Heart left ventricle (tissue), 16 donors: ENCODE measurements at regions not wholly inside any gene's neighbourhood (a gene's known extent, or its start where the extent isn't known, plus 50 kb on each side); places are given as distances from the start of the nearest gene placed in this dataset.

Experiments
- ATAC-seq, 4 donors: fragments of 200-7000 bp; cut with Tn5 transposase; one replicate each; pipeline ENCODE4 v1.9.1; 2020 to 2022; ENCODE audit warnings: moderate library complexity in 4 of 4, mild to moderate bottlenecking in 3 of 4, moderate number of reproducible peaks in 1 of 4
- DNase-seq, 5 donors: peaks; one replicate each; pipeline ENCODE4 v3.0.0-alpha.2; 2020
- H3K27ac ChIP-seq, 12 donors: fragments of 200-600 bp; sonication (generic) in 4 of 12; one replicate each; pipeline versions ENCODE4 v1.5.0 to v1.8.0; 2016 to 2022; ENCODE audit warnings: mild to moderate bottlenecking in 2 of 12
- H3K27me3 ChIP-seq, 9 donors: fragments of 200-600 bp; sonication (generic) in 2 of 9; one replicate each; pipeline versions ENCODE4 v1.5.1 to v1.8.0; 2016 to 2022; ENCODE audit warnings: mild to moderate bottlenecking in 3 of 9
- H3K36me3 ChIP-seq, 9 donors: fragments of 200-600 bp; sonication (generic) in 2 of 9; one replicate each; pipeline versions ENCODE4 v1.5.0 to v1.8.0; 2018 to 2022; ENCODE audit warnings: mild to moderate bottlenecking in 2 of 9
- H3K4me1 ChIP-seq, 12 donors: fragments of 200-600 bp; sonication (generic) in 4 of 12; one replicate each; pipeline versions ENCODE4 v1.5.0 to v1.8.0; 2016 to 2022; ENCODE audit warnings: mild to moderate bottlenecking in 3 of 12
- H3K4me3 ChIP-seq, 12 donors: fragments of 200-600 bp; sonication (generic) in 4 of 12; one replicate each; pipeline versions ENCODE4 v1.5.0 to v1.8.0; 2017 to 2022; ENCODE audit warnings: mild to moderate bottlenecking in 9 of 12, moderate library complexity in 4 of 12
- H3K9me3 ChIP-seq, 12 donors: fragments of 200-600 bp; sonication (generic) in 4 of 12; one replicate each; pipeline versions ENCODE4 v1.5.0 to v1.8.0; 2016 to 2022; ENCODE audit warnings: mild to moderate bottlenecking in 1 of 12
- CTCF ChIP-seq, 12 donors: fragments of 200-600 bp; sonication (generic) in 4 of 12; IDR thresholded peaks; one replicate each; pipeline versions ENCODE4 v1.5.0 to v1.8.0; 2018 to 2022; ENCODE audit warnings: antibody characterized with exemption in 12 of 12, mild to moderate bottlenecking in 5 of 12
- POLR2A ChIP-seq, 2 donors: fragments of 450-650 bp; IDR thresholded peaks; one replicate each; pipeline ENCODE4 v1.6.1; 2017; ENCODE audit warnings: antibody characterized with exemption in 2 of 2, mild to moderate bottlenecking in 2 of 2, moderate library complexity in 2 of 2
- WGBS, 4 donors: extraction: QIAGEN DNeasy Blood & Tissue Kit in 2 of 4; methylation state at CpG; one replicate each; pipeline versions ENCODE4 v1.1.5 to v1.1.7; 2013 to 2018; 5-methylcytosine and 5-hydroxymethylcytosine counted together
- intact Hi-C, 10 donors: fragments of 100-400 bp; cut with DNase I; formaldehyde crosslinking; loops; one replicate each; pipeline versions ENCODE4 v1.11.1 to v1.14.2; 2022
- donor health status: ischemic (EF 13 %, LVEDD 7.1; RV severe dilation, severe dysfunction).
- donor health status: healthy with polysubstance abuse.
- donor health status: DM: no; HTN: yes; CAD: no.
- donor health status: DM: no; HTN: no; CAD: no.
- donor health status: ischemic (EF 25% LVEDD 6.9; RV normal size, moderate dysfunction).
- donor health status: ischemic (EF 25% LVEDD 5.7; RV mildly dilated, moderate dysfunction).
- donor health status: healthy.
- donor health status: DM: yes; HTN: yes; CAD: no.
- donor health status: ischemic (EF 35%, LVEDD 5.7; RV mildly dilated, moderate dysfunction).
- donor health status: nonischemic (EF 11% LVEDD 7.7; RV severe dilation, severe dysfunction).
- donor health status: DM: yes; HTN: yes; CAD: no.
- donor health status: PGD.
- donor health status: ischemic (EF 29% LVEDD 5.4; RV normal size, mild dysfunction).
- donor health status: nonischemic (EF 23%, LVEDD 6.1; RV moderate dilation, normal function).

- Histone ChIP-seq H3K27me3 (peaks cover 0 to 20% (median 0%) of the 10 kb centered on the region in 9 donors), H3K36me3 (no peaks in the 10 kb centered on the region), H3K27ac (no peak overlapping the region), H3K9me3 (no peaks in the 10 kb centered on the region), H3K4me1 (no peaks in the 10 kb centered on the region), H3K4me3 (no peak overlapping the region)
- DNase-seq = no peak
- WGBS, 4 donors = 75 to 94% (median 84%) methylated on average over 2 of the region's 2 CpGs
- intact Hi-C loops = no loop called here
- no peak for ATAC-seq
- TF ChIP-seq POLR2A (IDR thresholded peaks at IDR 0.05) (no peak), CTCF (IDR thresholded peaks at IDR 0.05) (no peak)
Observed at GRCh38 chrX:45885931-45886330, 659.3 kb downstream of the ZNF674 start.

GRCh38 chrX:45879512-45879911 lies 665.7 kb downstream of the ZNF674 start:
- no peaks in the 10 kb centered on the region for H3K4me1 ChIP-seq
- no peak overlapping the region for H3K27ac ChIP-seq
- peaks cover 0 to 36% (median 0%) of the 10 kb centered on the region in 9 donors for H3K27me3 ChIP-seq
- intact Hi-C loops = no loop called here
- no peak overlapping the region for H3K4me3 ChIP-seq
- no peak for TF ChIP-seq CTCF (IDR thresholded peaks at IDR 0.05)
- TF ChIP-seq POLR2A (IDR thresholded peaks at IDR 0.05) = no peak
- WGBS, 4 donors = 74 to 89% (median 79%) methylated on average over 3 of the region's 3 CpGs
- no peaks in the 10 kb centered on the region for H3K9me3 ChIP-seq
- H3K36me3 ChIP-seq = no peaks in the 10 kb centered on the region
- ATAC-seq (no peak), DNase-seq (no peak)

- H3K4me3 ChIP-seq = no peak overlapping the region
- ATAC-seq (no peak), DNase-seq (no peak)
- H3K36me3 ChIP-seq = no peaks in the 10 kb centered on the region
- no peak overlapping the region for H3K27ac ChIP-seq
- WGBS, 4 donors = 68 to 88% (median 84%) methylated on average over 4 of the region's 4 CpGs
- TF ChIP-seq CTCF (IDR thresholded peaks at IDR 0.05) (no peak), POLR2A (IDR thresholded peaks at IDR 0.05) (no peak)
- no peaks in the 10 kb centered on the region for H3K4me1 ChIP-seq
- peaks cover 0 to 30% (median 0%) of the 10 kb centered on the region in 9 donors for H3K27me3 ChIP-seq
- intact Hi-C loops = no loop called here
- no peaks in the 10 kb centered on the region for H3K9me3 ChIP-seq
Observed at GRCh38 chrX:45876206-45876605, 669.0 kb downstream of the ZNF674 start.

- DNase-seq = no peak
- Histone ChIP-seq H3K4me3 (no peak overlapping the region), H3K9me3 (no peaks in the 10 kb centered on the region), H3K27ac (no peak overlapping the region), H3K27me3 (peaks cover 0 to 30% (median 0%) of the 10 kb centered on the region in 9 donors), H3K36me3 (no peaks in the 10 kb centered on the region), H3K4me1 (no peaks in the 10 kb centered on the region)
- intact Hi-C loops = no loop called here
- TF ChIP-seq CTCF (IDR thresholded peaks at IDR 0.05) (no peak), POLR2A (IDR thresholded peaks at IDR 0.05) (no peak)
- WGBS, 4 donors = 66 to 77% (median 73%) methylated on average over 3 of the region's 3 CpGs
- no peak for ATAC-seq
Observed at GRCh38 chrX:45873781-45874180, 671.4 kb downstream of the ZNF674 start.
